Activated T-cell treated with anti-CD3 and anti-CD28 coated beads for 48 hours (primary cell): ENCODE measurements at regions not wholly inside any gene's neighbourhood (a gene's known extent, or its start where the extent isn't known, plus 50 kb on each side); places are given as distances from the start of the nearest gene placed in this dataset.

Experiments used
- DNase-seq: peaks from one replicate; pipeline ENCODE4 v3.0.0-alpha.2; 2020; ENCODE audit warnings: low read depth

DNA sequence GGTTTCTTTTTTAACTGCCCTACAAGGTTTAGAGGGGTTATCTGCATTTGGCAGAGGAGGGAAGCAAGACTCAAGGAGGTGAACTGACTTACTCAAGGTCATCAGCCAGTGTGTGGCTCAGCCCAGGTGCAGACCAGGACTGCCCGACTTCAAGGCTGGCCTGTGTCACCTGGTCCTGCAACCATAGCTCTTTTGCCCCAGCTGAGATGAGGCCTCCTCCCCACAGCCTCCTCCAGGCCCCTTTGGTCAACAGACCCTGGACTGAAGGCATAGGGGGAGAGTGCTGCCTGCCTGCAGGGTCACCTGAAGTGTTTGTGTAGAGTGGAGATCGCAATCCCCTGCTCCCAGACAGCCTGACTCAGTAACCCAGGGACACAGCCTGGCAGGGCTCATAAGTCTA, 168.5 kb upstream of the GLI2 start:
- no peak for DNase-seq

DNA sequence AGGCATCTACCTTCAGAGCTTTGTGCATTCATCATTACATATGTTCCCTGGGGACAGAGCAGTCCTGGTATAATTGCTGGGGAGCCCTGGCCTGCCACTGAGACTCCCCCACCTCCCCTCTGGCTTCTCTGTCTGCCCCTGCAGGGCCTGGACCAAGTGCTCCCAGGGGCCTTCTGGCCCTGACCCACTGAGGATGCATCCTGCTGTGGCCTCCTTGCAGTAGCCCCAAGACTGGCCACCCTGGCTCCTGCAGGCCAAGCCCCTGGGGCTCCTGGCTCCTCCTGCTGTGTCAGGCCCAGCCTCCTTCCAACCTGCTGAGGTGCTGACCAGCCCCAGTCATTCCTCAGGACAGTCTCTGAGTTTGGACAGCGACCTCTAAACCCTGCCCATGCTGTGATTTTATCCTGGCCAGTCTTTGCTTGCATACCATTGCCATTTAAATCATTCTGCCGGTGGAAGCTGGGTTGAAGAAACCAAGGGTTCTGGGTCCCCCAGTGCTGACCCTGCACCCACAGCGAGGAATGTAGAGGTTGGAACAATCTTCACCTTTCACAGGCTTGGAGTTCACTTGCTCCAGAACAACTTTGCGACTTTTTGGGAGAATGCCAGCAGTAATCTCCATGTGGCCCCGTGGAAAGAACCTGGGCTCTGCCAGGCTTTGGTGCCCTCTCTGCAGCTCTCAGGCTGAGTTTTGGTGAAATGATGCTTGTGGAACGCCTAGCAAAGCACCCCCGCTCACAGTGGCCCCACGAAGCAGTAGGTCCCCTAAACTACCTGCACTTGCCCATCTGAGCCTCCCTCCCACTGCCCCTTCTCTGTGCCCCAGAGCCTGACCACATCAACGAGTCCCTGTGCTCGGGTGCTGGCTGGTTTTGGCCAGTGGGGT, 167.3 kb upstream of the GLI2 start:
- DNase-seq, result no peak

DNA sequence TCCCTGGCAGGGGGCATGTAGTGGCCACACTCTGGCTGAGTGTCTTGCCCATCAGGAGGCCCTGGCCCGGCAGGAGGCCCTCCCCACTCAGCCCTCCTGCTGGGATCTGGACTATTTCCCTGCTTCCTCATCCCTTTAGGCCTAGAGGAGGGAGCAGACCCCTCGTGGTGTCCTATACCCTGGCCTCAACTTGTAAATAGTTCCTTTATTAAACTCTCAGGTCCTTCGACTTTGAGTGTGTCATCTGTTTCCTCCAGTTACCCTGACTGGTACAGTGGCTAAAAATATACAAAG, 166.7 kb upstream of the GLI2 start:
- no peak for DNase-seq

DNA sequence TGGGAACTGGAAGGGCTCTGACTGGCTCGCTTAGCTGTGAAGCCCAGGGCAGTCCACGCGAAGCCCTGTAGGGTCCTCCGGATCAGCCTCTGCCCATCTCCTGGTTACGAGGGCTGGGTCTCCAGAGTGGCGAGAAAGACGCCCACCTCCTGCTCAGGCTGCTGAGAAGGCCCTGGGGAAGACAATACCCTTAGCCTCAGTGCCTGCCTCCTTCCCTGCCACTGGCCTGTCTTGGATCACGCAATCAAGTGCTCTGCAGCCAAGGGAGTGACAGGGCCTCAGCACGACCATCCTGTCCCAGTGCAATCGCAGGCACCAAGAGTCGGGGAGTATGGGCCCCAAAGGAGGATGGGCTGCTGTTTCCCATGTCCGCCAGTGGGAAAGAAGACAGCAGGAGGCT, 165.7 kb upstream of the GLI2 start:
- DNase-seq, result no peak

DNA sequence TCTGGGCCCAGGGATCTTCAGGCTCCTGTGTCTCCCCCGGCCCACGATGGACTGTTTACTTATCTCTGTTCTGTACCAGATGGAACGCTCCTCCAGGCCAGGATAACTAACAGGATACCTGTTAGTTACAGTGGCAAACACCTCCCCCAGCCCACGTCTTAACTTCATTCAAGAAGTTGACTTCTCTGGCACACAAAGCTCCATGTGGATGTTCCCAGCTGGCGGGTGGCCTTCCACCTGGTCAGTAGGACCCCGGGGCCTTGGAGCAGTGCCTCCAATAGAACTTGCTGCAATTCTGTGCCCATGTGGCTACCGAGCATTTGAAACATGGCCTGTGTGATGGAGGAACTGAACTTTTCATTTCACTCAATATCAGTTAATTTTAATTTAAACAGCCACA, 165.1 kb upstream of the GLI2 start:
- no peak for DNase-seq

DNA sequence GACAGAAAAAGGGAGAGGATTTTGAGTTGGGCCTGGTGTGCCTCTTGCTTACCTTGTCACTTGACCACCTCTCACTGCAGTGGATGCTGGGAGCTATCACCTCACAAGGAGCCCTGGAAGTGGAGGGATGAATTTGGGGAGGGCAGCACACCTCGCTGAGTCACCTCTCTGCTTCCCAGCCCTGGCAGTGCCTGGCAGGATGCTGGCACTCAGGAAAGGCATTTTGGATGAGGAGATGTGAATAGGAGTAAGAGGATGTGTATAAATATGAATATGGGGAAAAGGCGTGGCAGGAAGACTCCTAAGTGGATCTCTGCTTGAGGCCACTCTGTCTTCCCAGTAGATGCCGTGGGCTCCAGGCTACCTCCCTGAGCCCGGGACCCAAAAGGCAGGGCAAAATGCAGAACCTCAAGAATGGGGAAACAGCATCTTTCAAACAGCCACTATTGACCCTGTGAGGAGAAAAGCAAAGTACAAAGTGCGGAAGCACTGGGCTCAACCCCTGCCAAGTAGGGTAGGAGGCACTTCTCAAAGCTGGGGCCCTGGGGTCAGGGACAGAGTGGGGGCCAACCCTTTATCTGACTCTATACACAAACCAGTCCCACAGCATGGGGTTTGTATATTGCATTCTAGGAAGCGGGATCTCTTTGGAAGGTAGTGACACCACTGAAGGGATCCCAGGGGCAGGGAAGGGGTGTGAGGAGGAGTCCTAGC, 164.5 kb upstream of the GLI2 start:
- DNase-seq, result no peak

DNA sequence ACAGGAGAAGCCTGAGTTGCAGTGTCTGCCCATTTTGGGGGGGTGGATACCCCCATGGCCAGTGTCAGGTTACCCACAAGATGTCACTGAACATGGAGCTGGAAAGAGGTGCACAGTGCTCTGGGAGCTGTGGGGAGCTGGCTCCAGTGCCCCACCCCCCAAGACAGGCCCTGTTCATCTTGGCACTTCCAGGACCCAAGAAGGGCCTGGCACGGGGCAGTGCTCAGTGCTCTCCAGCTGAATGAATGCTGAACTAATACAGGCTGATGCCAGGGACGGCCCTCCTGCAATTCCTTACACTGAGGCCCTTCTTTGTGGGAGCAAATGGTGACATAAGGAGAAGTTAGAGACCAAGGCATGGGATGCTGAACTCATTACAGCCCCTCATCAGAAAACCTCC, 163.4 kb upstream of the GLI2 start:
- no peak for DNase-seq

DNA sequence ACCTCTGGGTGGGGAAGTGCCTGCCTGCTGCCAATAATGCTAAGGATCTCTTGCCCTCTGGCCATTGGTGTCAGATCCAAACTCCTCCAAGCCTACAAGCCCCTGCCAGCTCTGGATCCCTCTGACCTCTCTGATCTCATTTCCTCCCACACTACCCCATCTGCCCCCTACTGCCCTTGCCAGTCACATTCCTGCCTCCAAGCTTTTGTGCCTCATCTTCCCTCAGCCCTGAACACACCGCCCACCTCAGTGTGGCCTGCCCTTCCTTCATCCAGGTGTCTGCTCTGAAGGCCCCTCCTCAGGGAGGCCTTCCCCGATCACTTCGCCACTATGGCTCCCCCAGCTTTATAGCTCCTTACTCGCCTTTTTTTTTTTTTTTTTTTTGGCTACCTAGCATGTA, 161.0 kb upstream of the GLI2 start:
- DNase-seq, result no peak

DNA sequence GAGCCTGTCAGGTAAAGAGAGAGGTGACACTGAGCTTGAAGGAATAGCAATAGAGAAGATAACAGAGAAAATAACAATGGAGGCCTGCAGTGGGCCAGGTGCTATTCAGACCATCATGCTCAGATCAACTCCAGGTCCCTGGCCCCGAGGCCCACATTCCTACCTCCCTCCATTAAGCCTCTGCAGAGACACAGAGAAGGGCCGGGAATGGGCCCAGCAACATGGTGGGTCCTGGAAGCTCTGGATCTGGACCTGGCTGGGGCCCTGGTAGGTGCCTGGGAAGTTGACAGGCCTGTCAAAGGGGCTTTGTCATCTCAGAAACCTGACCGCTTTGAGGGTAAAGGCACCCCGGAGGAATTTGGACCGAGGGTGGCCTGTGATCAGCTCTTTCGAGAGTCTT, 159.7 kb upstream of the GLI2 start:
- DNase-seq, result no peak

DNA sequence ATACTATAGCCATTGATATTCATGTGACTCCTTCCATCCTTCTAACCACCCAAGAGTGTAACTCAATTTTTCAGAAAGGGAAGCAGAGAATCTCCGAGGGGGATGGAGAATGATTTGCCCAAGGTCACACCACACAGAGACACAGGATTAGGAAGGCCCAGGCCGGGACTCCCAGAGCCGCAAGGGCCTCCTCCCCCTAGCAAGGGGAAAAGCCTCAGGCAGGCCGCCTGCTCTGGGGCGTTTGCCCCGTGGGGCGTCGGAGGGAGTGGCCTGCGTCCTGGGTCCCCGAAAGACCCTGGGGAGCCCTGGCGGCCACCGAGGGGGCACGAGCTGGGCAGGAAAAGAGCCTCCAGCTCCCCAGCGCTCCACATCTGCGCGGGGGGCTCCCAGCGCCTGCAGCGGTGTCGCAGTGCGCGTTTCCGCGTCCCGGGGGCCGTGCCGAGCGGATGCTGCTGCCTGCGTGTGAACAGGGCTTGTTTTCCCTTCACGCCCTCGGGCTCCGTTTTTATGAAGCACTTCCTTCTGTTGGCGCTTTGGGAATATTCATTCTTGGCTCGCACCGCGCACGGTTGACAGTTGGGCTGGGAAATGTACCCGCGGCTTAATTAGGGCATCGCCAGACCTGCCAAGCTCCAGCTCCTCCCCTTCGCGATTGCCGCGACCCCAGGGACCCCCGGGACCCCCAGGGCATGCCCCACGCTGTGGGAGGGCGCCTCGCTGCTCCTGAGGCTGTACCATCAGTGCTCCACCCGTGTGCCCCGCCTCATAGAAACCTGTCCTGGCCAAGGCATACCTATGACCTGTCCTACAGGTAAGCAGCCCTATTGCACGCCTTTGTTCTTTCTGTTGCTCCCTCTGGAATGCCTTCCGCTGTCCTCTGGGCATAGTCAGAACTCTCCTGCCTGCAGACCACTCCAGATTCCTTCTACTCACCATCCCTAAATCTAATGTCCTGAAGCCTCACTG, 158.9 kb upstream of the GLI2 start:
- no peak for DNase-seq

DNA sequence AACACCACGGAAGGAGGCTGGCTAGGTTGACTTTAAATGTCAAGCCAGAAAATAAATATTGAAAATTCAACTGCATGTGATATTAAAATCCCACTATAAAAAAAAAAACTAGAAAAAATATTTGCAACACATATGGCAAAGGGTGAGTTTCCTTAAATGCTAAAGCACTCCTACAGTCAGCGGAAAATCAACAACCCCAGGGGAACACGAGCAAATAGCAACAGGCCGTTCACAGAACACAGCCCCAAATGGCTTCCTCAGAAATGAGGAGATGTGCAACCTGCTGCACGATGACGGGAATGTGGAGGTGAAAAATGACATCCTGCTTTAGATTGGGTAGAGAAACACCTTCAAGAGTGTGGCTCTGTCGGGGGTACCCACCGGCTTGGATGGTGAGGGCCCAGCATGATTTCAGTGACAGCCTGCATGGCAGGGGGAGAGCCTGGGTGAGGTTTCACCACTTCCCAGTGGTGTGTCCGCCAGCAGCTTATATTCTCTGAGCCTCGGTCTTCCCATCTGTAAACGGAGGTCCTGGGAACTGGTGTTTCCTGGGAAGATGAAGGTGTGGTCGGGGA, 157.9 kb upstream of the GLI2 start:
- DNase-seq, result no peak

DNA sequence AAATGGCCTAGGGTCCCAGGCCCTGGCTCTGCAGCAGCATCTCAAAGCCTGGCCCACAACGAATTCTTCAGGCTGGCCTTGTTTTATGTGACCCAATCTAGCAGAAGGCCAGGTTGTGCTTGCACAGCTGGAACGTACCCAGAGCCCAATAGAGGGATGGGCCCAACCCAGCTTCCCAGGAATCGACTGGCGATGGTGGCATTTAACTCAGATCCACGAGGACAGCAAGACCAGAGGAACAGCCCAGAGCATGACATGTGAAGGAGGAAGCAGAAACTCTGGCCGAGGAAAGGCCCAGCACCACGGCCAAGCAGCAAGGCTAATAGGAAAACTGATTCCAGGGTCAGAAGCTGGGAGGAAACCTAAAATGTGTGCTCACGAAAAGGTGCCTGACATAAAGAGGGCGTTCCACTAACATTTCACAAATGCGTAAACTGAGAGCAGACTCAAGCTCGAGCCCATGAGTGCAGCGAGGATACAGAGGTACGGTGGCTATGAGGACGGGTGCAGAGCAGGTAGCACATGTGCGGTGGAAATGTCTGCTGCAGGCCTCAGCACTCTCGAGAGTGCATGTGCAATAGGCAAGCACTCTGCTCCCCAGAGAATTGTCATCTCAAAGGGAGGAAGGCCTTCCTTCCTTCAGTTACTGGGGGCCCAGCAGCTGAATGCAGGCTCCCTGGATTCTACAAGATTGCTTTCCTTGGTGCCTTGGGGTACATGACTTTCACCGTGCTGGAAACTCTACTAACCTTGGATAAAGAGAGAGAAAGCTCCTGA, 156.9 kb upstream of the GLI2 start:
- DNase-seq, result no peak

DNA sequence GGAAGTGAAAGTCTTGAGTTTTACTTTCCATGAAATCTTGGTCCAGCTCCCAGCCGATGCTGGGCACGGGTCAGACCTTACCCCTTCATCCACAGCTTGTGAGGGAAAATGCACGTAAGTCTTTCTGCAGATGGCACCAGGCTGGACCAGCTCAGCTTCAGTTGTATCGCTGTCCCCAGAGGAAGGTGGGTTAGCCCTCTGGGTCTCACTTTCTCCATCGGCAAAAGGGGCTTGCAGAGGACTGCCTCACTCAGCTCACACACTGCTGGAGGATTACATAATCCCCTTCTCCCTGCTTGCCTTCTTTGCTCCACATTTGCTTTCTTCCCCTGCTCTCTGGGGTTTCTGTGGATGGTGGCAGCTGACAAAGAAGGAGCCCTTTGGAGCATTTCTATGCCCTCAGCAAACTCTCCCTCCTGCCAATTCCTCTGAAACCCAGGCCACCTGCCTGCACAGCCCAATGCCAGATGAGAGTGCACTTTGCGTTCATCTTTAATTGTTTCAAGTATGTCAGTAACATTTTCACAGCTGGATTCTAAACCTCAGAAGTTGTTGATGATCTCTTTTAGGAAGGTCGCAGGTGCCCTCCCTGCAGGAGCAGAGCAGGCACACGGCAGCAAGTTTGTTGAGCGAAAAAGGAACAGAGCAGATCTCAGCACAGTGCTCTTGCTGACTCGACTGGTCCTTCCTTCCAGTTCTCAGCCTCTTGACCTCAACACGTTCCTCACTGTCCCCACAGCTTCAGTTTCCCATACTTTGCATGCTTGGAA, 155.6 kb upstream of the GLI2 start:
- no peak for DNase-seq

DNA sequence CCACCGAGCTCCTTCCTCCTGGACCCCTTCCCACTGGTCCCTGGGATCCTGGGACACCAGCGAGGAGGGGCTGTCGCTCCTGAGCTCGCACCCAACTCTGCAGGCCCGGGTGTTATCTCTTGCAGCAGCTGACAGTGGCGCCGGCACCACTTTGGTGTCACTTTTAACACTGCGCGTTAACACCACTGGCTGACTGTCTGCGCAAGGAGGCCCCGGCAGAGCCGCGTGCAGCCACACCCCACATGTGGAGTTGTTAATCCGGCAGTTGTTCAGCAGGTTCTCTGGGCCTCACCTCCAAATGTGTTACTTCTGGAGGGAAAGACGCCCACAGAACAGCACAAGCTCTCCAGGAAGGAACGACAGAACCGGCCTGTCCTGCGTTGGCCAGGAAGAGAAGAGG, 155.0 kb upstream of the GLI2 start:
- DNase-seq, result no peak

DNA sequence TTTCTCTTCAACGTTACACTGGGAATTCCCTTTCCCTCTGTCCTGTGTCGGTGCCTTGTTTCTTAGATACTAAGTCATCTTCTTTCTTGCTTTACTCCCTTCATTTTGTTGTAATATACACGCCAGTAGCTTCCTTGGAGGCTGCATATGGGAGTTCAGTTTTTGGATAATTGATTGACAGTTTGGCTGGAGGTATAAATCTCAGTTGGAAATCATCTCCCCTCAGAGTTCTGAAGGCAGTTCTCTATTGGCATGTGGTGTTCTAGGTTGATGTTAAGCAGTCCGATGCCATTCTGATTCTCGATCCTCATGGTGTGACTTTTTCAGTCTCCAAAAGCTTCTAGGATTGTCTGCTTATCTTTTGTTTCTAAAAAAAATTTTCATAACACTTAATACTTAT, 152.5 kb upstream of the GLI2 start:
- DNase-seq, result no peak

DNA sequence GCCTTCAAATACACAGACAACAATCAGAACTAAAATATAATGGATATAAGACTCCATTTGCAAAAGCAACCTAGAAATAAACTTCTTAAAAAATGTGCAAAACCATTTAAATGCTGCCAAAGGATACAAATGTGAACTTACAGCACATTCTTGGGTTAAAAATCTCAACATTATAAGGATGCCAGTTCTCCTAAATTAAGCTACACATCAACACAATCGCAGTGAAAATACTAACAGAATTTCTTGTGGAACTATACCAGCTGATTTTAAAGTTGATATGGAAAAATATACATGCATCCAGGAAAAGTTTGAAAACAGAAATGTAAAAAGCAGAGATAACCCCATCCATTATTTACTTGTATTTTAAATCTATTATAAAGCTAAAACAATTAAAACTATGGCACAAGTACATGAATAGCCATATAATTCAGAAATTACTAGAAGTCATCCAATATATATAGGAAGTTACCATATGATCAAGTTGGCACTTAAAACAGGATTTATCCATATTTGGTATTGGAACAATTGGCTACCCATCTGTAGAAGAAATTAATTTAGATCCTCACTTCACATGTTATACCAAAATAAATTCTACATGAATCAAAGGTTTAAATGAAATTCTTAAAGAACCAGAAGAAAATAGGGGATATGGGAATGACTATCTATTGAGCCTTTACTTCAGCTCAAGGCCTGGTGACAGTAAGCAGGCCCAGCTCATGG, 151.7 kb upstream of the GLI2 start:
- DNase-seq, result no peak

DNA sequence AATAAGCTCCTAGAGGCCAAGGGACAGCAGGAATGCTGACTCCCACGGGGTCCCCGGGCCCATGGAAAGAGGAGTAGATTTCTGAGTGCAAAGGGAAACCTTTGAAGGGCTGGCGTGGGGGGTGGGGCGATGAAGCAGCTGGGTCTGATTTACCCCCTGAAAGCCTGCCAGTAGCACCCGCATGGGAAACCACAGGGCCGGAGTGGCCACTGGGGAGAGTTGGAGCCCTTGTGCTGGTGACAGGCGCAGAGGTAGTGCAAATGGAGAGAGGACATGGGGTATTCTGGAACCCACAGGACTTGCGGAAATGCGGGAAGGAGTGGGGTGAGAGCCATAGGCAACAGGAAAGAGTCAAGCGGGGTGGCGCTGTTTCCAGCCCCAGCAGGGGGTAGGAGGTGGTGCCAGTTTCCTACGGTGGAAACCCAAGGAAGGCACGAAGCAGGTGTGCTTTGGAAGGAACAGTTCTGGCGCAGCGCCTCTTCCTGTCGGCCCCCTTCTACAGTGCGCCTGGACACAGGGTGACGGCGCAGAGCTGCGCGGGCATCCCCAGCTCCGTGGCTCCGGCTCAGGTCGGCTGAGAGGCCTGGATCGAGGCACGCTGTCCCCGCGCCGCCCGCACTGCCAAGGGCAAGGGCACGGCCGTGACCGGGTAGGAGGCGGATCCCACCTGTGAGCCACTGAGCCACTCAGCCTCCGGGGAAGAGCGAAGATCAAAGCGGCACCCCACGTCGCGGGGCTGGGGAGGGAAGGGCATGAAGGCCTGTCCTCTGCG, 149.0 kb upstream of the GLI2 start:
- DNase-seq, result no peak

DNA sequence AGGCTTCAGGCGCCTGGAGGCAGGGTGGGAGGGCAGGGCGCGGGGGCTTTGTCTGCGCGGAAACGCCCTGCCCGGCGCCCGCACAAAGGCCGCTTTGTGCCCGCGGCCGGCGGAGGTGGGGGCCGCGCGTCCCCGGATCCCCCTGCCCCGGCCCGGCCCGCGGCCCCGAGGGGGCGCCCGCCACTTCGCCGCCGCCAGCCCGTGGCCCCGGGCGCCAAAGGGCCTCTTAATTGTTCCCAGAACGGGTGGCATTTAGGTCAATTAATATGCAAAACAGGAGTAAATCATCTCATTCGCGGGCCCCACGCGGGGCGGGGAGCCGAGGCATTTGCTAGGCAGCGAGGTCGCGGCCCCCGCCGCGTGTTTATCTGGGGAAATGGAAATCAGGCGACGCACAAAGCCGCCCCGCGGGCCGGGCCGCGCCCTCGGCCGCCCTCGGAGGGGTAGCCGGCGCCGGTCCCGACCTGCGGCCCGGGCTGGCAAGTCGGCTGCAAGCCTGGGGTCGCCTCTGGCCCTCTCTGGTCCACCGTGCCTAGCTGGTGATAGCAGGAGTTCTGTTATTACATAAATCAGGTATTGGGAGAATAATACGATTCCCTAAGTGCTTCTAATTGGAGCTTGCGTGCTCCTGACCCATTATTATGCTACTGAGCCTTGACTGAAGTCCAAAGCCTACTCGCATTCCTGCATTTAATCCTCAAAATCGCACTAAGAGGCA, 148.2 kb upstream of the GLI2 start:
- no peak for DNase-seq

DNA sequence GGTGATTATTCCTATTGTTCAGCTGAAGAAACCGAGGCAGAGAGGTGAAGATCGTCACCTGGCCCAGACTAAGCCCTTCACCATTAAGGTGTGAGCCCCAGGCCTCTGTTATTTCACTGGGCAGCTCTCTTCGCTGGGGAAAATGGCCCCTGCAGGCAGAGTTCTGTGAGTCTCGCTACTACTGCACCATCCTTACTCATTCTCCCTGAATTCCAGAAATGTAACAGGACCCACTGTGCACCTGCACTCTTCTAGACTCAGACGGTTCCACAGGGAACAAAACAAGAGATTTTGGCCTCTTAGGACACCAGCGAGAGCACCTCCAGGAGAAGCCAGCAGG, 147.7 kb upstream of the GLI2 start:
- no peak for DNase-seq
